ENCODE measurements at regions not wholly inside any gene's neighbourhood (a gene's known extent, or its start where the extent isn't known, plus 50 kb on each side); places are given as distances from the start of the nearest gene placed in this dataset.

DNA sequence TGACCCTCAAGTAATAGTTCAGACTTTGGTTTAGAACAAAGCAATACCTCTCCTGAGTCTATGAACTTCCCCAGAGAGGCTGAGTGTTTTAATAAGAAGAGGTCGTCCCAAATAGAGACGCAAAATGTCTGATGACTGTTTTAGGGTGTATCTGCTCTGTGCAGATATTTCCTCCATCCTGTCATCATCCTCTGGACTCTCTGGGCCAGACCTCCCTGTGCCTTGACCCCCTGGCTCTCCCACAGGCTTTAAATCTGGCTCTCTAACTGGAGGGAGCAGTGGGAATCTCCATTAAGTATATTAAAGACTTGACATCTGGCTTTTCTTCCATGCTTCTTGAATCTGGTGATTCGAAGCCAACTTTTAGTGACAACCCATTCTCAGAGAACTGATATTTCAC lies 633.3 kb downstream of the INHBA start (continued):
- TF ChIP-seq, protein P1, sequence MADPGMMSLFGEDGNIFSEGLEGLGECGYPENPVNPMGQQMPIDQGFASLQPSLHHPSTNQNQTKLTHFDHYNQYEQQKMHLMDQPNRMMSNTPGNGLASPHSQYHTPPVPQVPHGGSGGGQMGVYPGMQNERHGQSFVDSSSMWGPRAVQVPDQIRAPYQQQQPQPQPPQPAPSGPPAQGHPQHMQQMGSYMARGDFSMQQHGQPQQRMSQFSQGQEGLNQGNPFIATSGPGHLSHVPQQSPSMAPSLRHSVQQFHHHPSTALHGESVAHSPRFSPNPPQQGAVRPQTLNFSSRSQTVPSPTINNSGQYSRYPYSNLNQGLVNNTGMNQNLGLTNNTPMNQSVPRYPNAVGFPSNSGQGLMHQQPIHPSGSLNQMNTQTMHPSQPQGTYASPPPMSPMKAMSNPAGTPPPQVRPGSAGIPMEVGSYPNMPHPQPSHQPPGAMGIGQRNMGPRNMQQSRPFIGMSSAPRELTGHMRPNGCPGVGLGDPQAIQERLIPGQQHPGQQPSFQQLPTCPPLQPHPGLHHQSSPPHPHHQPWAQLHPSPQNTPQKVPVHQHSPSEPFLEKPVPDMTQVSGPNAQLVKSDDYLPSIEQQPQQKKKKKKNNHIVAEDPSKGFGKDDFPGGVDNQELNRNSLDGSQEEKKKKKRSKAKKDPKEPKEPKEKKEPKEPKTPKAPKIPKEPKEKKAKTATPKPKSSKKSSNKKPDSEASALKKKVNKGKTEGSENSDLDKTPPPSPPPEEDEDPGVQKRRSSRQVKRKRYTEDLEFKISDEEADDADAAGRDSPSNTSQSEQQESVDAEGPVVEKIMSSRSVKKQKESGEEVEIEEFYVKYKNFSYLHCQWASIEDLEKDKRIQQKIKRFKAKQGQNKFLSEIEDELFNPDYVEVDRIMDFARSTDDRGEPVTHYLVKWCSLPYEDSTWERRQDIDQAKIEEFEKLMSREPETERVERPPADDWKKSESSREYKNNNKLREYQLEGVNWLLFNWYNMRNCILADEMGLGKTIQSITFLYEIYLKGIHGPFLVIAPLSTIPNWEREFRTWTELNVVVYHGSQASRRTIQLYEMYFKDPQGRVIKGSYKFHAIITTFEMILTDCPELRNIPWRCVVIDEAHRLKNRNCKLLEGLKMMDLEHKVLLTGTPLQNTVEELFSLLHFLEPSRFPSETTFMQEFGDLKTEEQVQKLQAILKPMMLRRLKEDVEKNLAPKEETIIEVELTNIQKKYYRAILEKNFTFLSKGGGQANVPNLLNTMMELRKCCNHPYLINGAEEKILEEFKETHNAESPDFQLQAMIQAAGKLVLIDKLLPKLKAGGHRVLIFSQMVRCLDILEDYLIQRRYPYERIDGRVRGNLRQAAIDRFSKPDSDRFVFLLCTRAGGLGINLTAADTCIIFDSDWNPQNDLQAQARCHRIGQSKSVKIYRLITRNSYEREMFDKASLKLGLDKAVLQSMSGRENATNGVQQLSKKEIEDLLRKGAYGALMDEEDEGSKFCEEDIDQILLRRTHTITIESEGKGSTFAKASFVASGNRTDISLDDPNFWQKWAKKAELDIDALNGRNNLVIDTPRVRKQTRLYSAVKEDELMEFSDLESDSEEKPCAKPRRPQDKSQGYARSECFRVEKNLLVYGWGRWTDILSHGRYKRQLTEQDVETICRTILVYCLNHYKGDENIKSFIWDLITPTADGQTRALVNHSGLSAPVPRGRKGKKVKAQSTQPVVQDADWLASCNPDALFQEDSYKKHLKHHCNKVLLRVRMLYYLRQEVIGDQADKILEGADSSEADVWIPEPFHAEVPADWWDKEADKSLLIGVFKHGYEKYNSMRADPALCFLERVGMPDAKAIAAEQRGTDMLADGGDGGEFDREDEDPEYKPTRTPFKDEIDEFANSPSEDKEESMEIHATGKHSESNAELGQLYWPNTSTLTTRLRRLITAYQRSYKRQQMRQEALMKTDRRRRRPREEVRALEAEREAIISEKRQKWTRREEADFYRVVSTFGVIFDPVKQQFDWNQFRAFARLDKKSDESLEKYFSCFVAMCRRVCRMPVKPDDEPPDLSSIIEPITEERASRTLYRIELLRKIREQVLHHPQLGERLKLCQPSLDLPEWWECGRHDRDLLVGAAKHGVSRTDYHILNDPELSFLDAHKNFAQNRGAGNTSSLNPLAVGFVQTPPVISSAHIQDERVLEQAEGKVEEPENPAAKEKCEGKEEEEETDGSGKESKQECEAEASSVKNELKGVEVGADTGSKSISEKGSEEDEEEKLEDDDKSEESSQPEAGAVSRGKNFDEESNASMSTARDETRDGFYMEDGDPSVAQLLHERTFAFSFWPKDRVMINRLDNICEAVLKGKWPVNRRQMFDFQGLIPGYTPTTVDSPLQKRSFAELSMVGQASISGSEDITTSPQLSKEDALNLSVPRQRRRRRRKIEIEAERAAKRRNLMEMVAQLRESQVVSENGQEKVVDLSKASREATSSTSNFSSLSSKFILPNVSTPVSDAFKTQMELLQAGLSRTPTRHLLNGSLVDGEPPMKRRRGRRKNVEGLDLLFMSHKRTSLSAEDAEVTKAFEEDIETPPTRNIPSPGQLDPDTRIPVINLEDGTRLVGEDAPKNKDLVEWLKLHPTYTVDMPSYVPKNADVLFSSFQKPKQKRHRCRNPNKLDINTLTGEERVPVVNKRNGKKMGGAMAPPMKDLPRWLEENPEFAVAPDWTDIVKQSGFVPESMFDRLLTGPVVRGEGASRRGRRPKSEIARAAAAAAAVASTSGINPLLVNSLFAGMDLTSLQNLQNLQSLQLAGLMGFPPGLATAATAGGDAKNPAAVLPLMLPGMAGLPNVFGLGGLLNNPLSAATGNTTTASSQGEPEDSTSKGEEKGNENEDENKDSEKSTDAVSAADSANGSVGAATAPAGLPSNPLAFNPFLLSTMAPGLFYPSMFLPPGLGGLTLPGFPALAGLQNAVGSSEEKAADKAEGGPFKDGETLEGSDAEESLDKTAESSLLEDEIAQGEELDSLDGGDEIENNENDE (IDR thresholded peaks at IDR 0.05; ENCODE audit: insufficient replicate concordance, low read length): no peak
- no peak for TF ChIP-seq POLR2AphosphoS5 (IDR thresholded peaks at IDR 0.05; ENCODE audit: low read depth, low read length)
- TF ChIP-seq KDM4A (IDR thresholded peaks at IDR 0.05; ENCODE audit: low read depth, low read length, severe bottlenecking): no peak
- no peak for TF ChIP-seq NRF1 (IDR thresholded peaks at IDR 0.05; ENCODE audit: low read depth, low read length)
- TF ChIP-seq KDM1A (IDR thresholded peaks at IDR 0.05; ENCODE audit: borderline replicate concordance, low read length): no peak
- TF ChIP-seq KDM5A (IDR thresholded peaks at IDR 0.05; ENCODE audit: low read length): no peak
- no peak for TF ChIP-seq TEAD4 (IDR thresholded peaks at IDR 0.05; ENCODE audit: low read depth, low read length)
- TF ChIP-seq SP4 (IDR thresholded peaks at IDR 0.05; ENCODE audit: low read length): no peak
- no peak for TF ChIP-seq CREB1 (IDR thresholded peaks at IDR 0.05)
- TF ChIP-seq ATF3 (IDR thresholded peaks at IDR 0.05; ENCODE audit: insufficient read depth, low read depth, low read length): no peak
